CD14-positive monocyte (primary cell): ENCODE measurements at regions not wholly inside any gene's neighbourhood (a gene's known extent, or its start where the extent isn't known, plus 50 kb on each side); places are given as distances from the start of the nearest gene placed in this dataset.

ENCODE experiments used
- DNase-seq, 3 donors: peaks; one replicate each; pipeline ENCODE4 v3.0.0-alpha.2; 2011 to 2022
- H2AFZ ChIP-seq: 2 replicates; pipeline ENCODE4 v1.6.0; 2012; ENCODE audit warnings: mild to moderate bottlenecking, low read depth, low read length, inconsistent platforms; ENCODE audit not compliant: insufficient read depth, poor library complexity, severe bottlenecking
- H3K27ac ChIP-seq, 2 donors: 1 replicate in 1 of 2; 2 replicates in 1 of 2; pipeline ENCODE4 v1.5.1; 2012 to 2013; ENCODE audit warnings: low read length in 2 of 2, control low read depth in 1 of 2, inconsistent platforms in 1 of 2, low read depth in 1 of 2, mild to moderate bottlenecking in 1 of 2
- H3K27me3 ChIP-seq, 2 donors: one replicate each; pipeline versions ENCODE4 v1.6.0 to v1.6.1; 2011 to 2013; ENCODE audit warnings: low read length in 2 of 2; ENCODE audit not compliant: control insufficient read depth in 2 of 2, insufficient read depth in 2 of 2
- H3K36me3 ChIP-seq, 2 donors: replicated peaks in 1 of 2; 1 replicate in 1 of 2; 2 replicates in 1 of 2; pipeline versions ENCODE4 v1.5.1 to v1.6.1; 2012 to 2013; ENCODE audit warnings: low read length in 2 of 2, control low read depth in 1 of 2, inconsistent platforms in 1 of 2, mild to moderate bottlenecking in 1 of 2; ENCODE audit not compliant: insufficient read depth in 2 of 2, control insufficient read depth in 1 of 2
- H3K4me1 ChIP-seq, 2 donors: 1 replicate in 1 of 2; 2 replicates in 1 of 2; pipeline versions ENCODE4 v1.5.1 to v1.6.1; 2012 to 2013; ENCODE audit warnings: low read length in 2 of 2, control low read depth in 1 of 2, inconsistent platforms in 1 of 2, mild to moderate bottlenecking in 1 of 2, moderate library complexity in 1 of 2; ENCODE audit not compliant: insufficient read depth in 2 of 2, control insufficient read depth in 1 of 2
- H3K4me2 ChIP-seq: replicated peaks from 2 replicates; pipeline ENCODE3; 2012; ENCODE audit warnings: low read length, moderate library complexity, mild to moderate bottlenecking; ENCODE audit not compliant: poor library complexity, severe bottlenecking; ENCODE audit errors: extremely low read depth
- H3K4me3 ChIP-seq, 3 experiments: fragments of 200-600 bp in 1 of 3; sonication (generic) in 1 of 3; replicated peaks in 1 of 3; 1 replicate in 2 of 3; 2 replicates in 1 of 3; pipeline ENCODE4 v1.5.1; 2011 to 2013; ENCODE audit warnings: low read length in 3 of 3, mild to moderate bottlenecking in 3 of 3, control low read depth in 2 of 3, low read depth in 2 of 3, inconsistent platforms in 1 of 3, moderate library complexity in 1 of 3
- H3K79me2 ChIP-seq: 2 replicates; pipeline ENCODE4 v1.6.0; 2012; ENCODE audit warnings: mild to moderate bottlenecking, control low read depth, inconsistent platforms, low read length, moderate library complexity; ENCODE audit not compliant: insufficient read depth
- H3K9ac ChIP-seq: 2 replicates; pipeline ENCODE4 v1.6.0; 2017; ENCODE audit warnings: low read length, mild to moderate bottlenecking; ENCODE audit not compliant: insufficient read depth, poor library complexity, severe bottlenecking
- H3K9me3 ChIP-seq, 2 donors: replicated peaks in 1 of 2; 1 replicate in 1 of 2; 2 replicates in 1 of 2; pipeline versions ENCODE4 v1.5.1 to v1.6.1; 2012 to 2013; ENCODE audit warnings: low read length in 2 of 2, control low read depth in 1 of 2; ENCODE audit not compliant: control insufficient read depth in 1 of 2, insufficient read depth in 1 of 2
- H4K20me1 ChIP-seq: 2 replicates; pipeline ENCODE4 v1.6.0; 2012; ENCODE audit warnings: mild to moderate bottlenecking, low read length, control low read depth, moderate library complexity; ENCODE audit not compliant: insufficient read depth
- H3K27ac Mint-ChIP-seq, 7 donors: one replicate each; pipeline ENCODE4 v1.8.0; 2020; ENCODE audit warnings: mild to moderate bottlenecking in 7 of 7, mixed read lengths in 7 of 7, moderate library complexity in 6 of 7, inconsistent platforms in 2 of 7
- H3K27me3 Mint-ChIP-seq, 3 donors: one replicate each; pipeline ENCODE4 v1.8.0; 2021 to 2022; ENCODE audit warnings: low read depth in 3 of 3, mild to moderate bottlenecking in 3 of 3, mixed read lengths in 3 of 3, moderate library complexity in 3 of 3, inconsistent platforms in 1 of 3
- H3K36me3 Mint-ChIP-seq, 2 donors: one replicate each; pipeline ENCODE4 v1.8.0; 2020; ENCODE audit warnings: mixed read lengths in 2 of 2, inconsistent platforms in 1 of 2, mild to moderate bottlenecking in 1 of 2
- H3K4me1 Mint-ChIP-seq: one replicate; pipeline ENCODE4 v1.8.0; 2020; ENCODE audit warnings: mild to moderate bottlenecking, mixed read lengths
- H3K4me3 Mint-ChIP-seq, 2 donors: one replicate each; pipeline ENCODE4 v1.8.0; 2020; ENCODE audit warnings: mild to moderate bottlenecking in 2 of 2, mixed read lengths in 2 of 2, moderate library complexity in 1 of 2
- H3K9me3 Mint-ChIP-seq, 7 donors: one replicate each; pipeline ENCODE4 v1.8.0; 2020 to 2022; ENCODE audit warnings: mixed read lengths in 7 of 7, mild to moderate bottlenecking in 6 of 7, moderate library complexity in 6 of 7, inconsistent platforms in 2 of 7
- WGBS: methylation state at CpG from one replicate; pipeline ENCODE4 v1.1.5; 2013; ENCODE audit warnings: missing lambda C conversion rate; ENCODE audit not compliant: insufficient coverage; 5-methylcytosine and 5-hydroxymethylcytosine counted together
- intact Hi-C, 2 donors: fragments of 100-400 bp; cut with micrococcal nuclease; formaldehyde crosslinking; loops; one replicate each; pipeline versions ENCODE4 v1.15.0 to v1.15.1; 2023
- TF ChIP-seq, protein P1 (sequence below): fragments of 200-600 bp; IDR thresholded peaks from one replicate; pipeline ENCODE4 v1.8.0; 2022; ENCODE audit warnings: antibody characterized with exemption, mild to moderate bottlenecking

DNA sequence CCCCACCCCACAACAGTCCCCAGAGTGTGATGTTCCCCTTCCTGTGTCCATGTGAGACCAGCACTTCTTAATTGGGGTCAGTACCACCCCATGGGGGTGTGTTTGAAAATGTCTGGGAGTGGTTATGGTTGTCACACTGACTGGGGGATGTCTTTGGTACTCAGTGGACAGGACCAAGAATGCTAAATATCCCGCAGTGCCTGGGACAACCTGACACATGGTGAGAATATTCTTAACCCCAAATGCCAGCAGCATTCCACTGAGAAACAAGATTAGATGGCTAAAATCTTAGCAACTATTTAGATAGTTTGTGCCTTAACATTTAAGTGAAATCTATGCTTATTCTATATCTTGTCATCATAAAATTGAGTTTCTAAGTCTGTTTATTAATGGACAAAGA lies 177.5 kb upstream of the ZBED5 start:
- H3K27ac ChIP-seq, result no peak overlapping the region
- no peak overlapping the region for H2AFZ ChIP-seq
- no peaks in the 10 kb centered on the region for H3K79me2 ChIP-seq
- H3K4me1 ChIP-seq, result no peaks in the 10 kb centered on the region
- Mint-ChIP-seq H3K27ac (no peak overlapping the region), H3K4me3 (no peak overlapping the region), H3K27me3 (peaks cover 4 to 13% (median 8%) of the 10 kb centered on the region in 3 donors), H3K9me3 (no peaks in the 10 kb centered on the region), H3K36me3 (no peaks in the 10 kb centered on the region), H3K4me1 (no peaks in the 10 kb centered on the region)
- no peak overlapping the region for H3K4me3 ChIP-seq
- no peak overlapping the region for H3K4me2 ChIP-seq
- WGBS, result no CpG with 5 or more reads among the region's 1 CpG
- no peaks in the 10 kb centered on the region for H3K36me3 ChIP-seq
- intact Hi-C loops, result no loop called here
- no peaks in the 10 kb centered on the region for H3K9me3 ChIP-seq
- DNase-seq, result no peak
- H4K20me1 ChIP-seq, result no peaks in the 10 kb centered on the region
- H3K9ac ChIP-seq, result no peak overlapping the region
- H3K27me3 ChIP-seq, result no peaks in the 10 kb centered on the region
- TF ChIP-seq, protein P1, sequence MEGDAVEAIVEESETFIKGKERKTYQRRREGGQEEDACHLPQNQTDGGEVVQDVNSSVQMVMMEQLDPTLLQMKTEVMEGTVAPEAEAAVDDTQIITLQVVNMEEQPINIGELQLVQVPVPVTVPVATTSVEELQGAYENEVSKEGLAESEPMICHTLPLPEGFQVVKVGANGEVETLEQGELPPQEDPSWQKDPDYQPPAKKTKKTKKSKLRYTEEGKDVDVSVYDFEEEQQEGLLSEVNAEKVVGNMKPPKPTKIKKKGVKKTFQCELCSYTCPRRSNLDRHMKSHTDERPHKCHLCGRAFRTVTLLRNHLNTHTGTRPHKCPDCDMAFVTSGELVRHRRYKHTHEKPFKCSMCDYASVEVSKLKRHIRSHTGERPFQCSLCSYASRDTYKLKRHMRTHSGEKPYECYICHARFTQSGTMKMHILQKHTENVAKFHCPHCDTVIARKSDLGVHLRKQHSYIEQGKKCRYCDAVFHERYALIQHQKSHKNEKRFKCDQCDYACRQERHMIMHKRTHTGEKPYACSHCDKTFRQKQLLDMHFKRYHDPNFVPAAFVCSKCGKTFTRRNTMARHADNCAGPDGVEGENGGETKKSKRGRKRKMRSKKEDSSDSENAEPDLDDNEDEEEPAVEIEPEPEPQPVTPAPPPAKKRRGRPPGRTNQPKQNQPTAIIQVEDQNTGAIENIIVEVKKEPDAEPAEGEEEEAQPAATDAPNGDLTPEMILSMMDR, result no peak

GRCh38 chr11:11034476-11034875 lies 176.6 kb upstream of the ZBED5 start:
- Histone ChIP-seq H3K9ac (no peak overlapping the region), H4K20me1 (no peaks in the 10 kb centered on the region), H3K4me2 (no peak overlapping the region), H3K36me3 (no peaks in the 10 kb centered on the region), H3K27ac (no peak overlapping the region), H2AFZ (no peak overlapping the region), H3K4me1 (no peaks in the 10 kb centered on the region), H3K9me3 (no peaks in the 10 kb centered on the region), H3K4me3 (no peak overlapping the region), H3K79me2 (no peaks in the 10 kb centered on the region), H3K27me3 (no peaks in the 10 kb centered on the region)
- TF ChIP-seq, protein P1, result no peak
- intact Hi-C loops, result loop anchor here in 1 of 2 donors (5.0 kb wide), 1 partner anchor 753 kb away; no protein-coding TSS in a partner anchor
- Mint-ChIP-seq H3K4me3 (no peak overlapping the region), H3K36me3 (no peaks in the 10 kb centered on the region), H3K27ac (no peak overlapping the region), H3K4me1 (no peaks in the 10 kb centered on the region), H3K9me3 (no peaks in the 10 kb centered on the region), H3K27me3 (peaks cover 4 to 15% (median 8%) of the 10 kb centered on the region in 3 donors)
- DNase-seq, result no peak
- no CpG with 5 or more reads among the region's 5 CpGs for WGBS
